ENCODE measurements at regions not wholly inside any gene's neighbourhood (a gene's known extent, or its start where the extent isn't known, plus 50 kb on each side); places are given as distances from the start of the nearest gene placed in this dataset.
"Not testable (repeated sequence)": the region's sequence is repeated elsewhere in the genome, so short reads cannot be mapped to it uniquely, and the experiment has no call there.

- TF ChIP-seq, protein P1, sequence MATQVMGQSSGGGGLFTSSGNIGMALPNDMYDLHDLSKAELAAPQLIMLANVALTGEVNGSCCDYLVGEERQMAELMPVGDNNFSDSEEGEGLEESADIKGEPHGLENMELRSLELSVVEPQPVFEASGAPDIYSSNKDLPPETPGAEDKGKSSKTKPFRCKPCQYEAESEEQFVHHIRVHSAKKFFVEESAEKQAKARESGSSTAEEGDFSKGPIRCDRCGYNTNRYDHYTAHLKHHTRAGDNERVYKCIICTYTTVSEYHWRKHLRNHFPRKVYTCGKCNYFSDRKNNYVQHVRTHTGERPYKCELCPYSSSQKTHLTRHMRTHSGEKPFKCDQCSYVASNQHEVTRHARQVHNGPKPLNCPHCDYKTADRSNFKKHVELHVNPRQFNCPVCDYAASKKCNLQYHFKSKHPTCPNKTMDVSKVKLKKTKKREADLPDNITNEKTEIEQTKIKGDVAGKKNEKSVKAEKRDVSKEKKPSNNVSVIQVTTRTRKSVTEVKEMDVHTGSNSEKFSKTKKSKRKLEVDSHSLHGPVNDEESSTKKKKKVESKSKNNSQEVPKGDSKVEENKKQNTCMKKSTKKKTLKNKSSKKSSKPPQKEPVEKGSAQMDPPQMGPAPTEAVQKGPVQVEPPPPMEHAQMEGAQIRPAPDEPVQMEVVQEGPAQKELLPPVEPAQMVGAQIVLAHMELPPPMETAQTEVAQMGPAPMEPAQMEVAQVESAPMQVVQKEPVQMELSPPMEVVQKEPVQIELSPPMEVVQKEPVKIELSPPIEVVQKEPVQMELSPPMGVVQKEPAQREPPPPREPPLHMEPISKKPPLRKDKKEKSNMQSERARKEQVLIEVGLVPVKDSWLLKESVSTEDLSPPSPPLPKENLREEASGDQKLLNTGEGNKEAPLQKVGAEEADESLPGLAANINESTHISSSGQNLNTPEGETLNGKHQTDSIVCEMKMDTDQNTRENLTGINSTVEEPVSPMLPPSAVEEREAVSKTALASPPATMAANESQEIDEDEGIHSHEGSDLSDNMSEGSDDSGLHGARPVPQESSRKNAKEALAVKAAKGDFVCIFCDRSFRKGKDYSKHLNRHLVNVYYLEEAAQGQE (IDR thresholded peaks at IDR 0.05; ENCODE audit: low read depth, low read length): no peak
- TF ChIP-seq NRF1 (IDR thresholded peaks at IDR 0.05; ENCODE audit: low read depth, low read length) (no peak), TCF12 (IDR thresholded peaks at IDR 0.05) (no peak), CHD2 (IDR thresholded peaks at IDR 0.05; ENCODE audit: low read length, partially characterized antibody) (no peak)
- TF ChIP-seq, protein P2, sequence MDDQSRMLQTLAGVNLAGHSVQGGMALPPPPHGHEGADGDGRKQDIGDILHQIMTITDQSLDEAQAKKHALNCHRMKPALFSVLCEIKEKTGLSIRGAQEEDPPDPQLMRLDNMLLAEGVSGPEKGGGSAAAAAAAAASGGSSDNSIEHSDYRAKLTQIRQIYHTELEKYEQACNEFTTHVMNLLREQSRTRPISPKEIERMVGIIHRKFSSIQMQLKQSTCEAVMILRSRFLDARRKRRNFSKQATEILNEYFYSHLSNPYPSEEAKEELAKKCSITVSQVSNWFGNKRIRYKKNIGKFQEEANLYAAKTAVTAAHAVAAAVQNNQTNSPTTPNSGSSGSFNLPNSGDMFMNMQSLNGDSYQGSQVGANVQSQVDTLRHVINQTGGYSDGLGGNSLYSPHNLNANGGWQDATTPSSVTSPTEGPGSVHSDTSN (IDR thresholded peaks at IDR 0.05): no peak
Measured at GRCh38 chr6:167238694-167239467, 52.2 kb upstream of the UNC93A start (continued).

DNA sequence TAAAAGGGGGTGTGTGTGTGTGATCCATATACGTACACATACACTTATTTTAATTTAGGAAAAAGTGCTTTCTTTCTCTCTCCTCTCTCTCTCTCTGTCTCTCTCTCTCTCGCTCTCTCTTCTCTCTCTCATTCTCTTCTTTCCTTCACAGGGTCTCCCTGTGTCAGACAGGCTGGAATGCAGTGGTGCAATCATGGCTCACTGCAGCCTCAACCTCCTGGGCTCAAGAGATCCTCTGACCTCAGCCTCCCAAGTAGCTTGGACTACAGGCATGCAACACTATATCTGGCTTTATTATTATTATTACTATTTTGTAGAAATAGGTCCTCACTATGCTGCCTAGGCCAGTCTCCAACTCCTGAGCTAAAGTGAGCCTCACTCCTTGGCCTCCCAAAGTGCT is 51.6 kb upstream of the UNC93A start:
- H3K9ac ChIP-seq; H3F3A ChIP-seq (replicated peaks; ENCODE audit: insufficient read depth); H3K27ac ChIP-seq (ENCODE audit: low read depth in 2 of 2, low read length in 1 of 2); H3K79me2 ChIP-seq (ENCODE audit: insufficient read depth); H3K27me3 ChIP-seq (ENCODE audit: insufficient read depth); POLR2A ChIA-PET; H3K9me3 ChIP-seq; H4K20me1 ChIP-seq (ENCODE audit: insufficient read depth); H3K4me2 ChIP-seq; H2AFZ ChIP-seq (ENCODE audit: low read depth); H3K4me3 ChIP-seq (ENCODE audit: low read depth in 2 of 2, low read length in 1 of 2); H3K9me2 ChIP-seq; DNase-seq; H3K36me3 ChIP-seq (replicated peaks in 1 of 2; ENCODE audit: control insufficient read depth in 1 of 2, insufficient read depth in 2 of 2, low read length in 1 of 2): not testable (repeated sequence)
- CTCF ChIA-PET: interaction anchor here (1.4 kb wide), 1 partner anchor 10 kb away, joined by 4 read pairs; no protein-coding TSS in a partner anchor
- WGBS (ENCODE audit: low lambda C conversion rate): 66% methylated on average over 2 of the region's 2 CpGs
- peaks cover 0 to 34% of the 10 kb centered on the region in 2 experiments; a peak in 1 of 4 replicates for H3K4me1 ChIP-seq (ENCODE audit: control insufficient read depth in 1 of 2, insufficient read depth in 2 of 2, low read depth in 1 of 2, low read length in 1 of 2)

DNA sequence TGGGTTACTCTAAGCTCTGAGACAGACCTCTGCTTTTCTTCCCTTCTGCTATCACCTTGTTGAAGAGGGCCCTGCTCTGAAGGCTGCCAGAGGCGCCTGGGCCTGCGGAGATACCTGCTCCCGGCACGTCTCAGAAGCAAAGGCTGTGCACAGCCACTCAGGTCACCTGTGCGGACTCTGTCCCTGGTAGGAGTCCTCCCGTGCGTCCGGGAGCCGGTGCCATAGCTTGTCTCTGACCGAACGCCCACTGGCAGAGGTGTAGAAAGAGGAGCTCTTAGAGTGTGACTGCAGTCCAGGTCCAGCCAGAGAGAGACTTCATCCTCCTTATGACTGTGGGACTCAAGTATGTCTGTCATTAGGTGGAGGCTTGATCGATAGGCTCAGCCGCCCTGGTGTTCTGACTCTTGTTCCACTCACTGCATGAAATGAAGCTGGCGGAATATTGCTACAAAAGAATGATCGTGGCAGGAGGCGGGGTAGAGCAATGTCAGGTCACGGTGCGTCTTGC is 51.0 kb upstream of the UNC93A start:
- H3K79me2 ChIP-seq (ENCODE audit: insufficient read depth): no peaks in the 10 kb centered on the region
- TF ChIP-seq, protein P3, sequence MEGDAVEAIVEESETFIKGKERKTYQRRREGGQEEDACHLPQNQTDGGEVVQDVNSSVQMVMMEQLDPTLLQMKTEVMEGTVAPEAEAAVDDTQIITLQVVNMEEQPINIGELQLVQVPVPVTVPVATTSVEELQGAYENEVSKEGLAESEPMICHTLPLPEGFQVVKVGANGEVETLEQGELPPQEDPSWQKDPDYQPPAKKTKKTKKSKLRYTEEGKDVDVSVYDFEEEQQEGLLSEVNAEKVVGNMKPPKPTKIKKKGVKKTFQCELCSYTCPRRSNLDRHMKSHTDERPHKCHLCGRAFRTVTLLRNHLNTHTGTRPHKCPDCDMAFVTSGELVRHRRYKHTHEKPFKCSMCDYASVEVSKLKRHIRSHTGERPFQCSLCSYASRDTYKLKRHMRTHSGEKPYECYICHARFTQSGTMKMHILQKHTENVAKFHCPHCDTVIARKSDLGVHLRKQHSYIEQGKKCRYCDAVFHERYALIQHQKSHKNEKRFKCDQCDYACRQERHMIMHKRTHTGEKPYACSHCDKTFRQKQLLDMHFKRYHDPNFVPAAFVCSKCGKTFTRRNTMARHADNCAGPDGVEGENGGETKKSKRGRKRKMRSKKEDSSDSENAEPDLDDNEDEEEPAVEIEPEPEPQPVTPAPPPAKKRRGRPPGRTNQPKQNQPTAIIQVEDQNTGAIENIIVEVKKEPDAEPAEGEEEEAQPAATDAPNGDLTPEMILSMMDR (IDR thresholded peaks at IDR 0.05): no peak
- no peak for TF ChIP-seq FOXM1 (IDR thresholded peaks at IDR 0.05; ENCODE audit: low read depth)
- TF ChIP-seq TCF12 (IDR thresholded peaks at IDR 0.05): no peak
- TF ChIP-seq RFX5 (IDR thresholded peaks at IDR 0.05; ENCODE audit: low read length): no peak
- TF ChIP-seq MEF2A (IDR thresholded peaks at IDR 0.05; ENCODE audit: borderline replicate concordance, low read depth): no peak
- TF ChIP-seq EZH2phosphoT487 (IDR thresholded peaks at IDR 0.05; ENCODE audit: borderline replicate concordance, low read depth): no peak
- no peak for TF ChIP-seq EP300 (IDR thresholded peaks at IDR 0.05; ENCODE audit: borderline replicate concordance in 1 of 2, low read depth in 1 of 2, low read length in 1 of 2)
- no peak for TF ChIP-seq FOXJ3 (CRISPR knock-in tag; IDR thresholded peaks at IDR 0.05)
- no peak for TF ChIP-seq RXRA (IDR thresholded peaks at IDR 0.05; ENCODE audit: borderline replicate concordance, low read depth)
- no peak for TF ChIP-seq MXI1 (IDR thresholded peaks at IDR 0.05; ENCODE audit: low read depth, low read length)
- TF ChIP-seq USF1 (IDR thresholded peaks at IDR 0.05; ENCODE audit: borderline replicate concordance, low read depth): no peak
- no peaks in the 10 kb centered on the region for H3K36me3 ChIP-seq (replicated peaks in 1 of 2; ENCODE audit: control insufficient read depth in 1 of 2, insufficient read depth in 2 of 2, low read length in 1 of 2)
- H3K4me2 ChIP-seq: no peak overlapping the region
- WGBS (ENCODE audit: low lambda C conversion rate): 68% methylated on average over 6 of the region's 18 CpGs
- H2AFZ ChIP-seq (ENCODE audit: low read depth): no peak overlapping the region
- H3K4me3 ChIP-seq (ENCODE audit: low read depth in 2 of 2, low read length in 1 of 2): no peak overlapping the region
- H3K27me3 ChIP-seq (ENCODE audit: insufficient read depth): no peaks in the 10 kb centered on the region
- H3F3A ChIP-seq (replicated peaks; ENCODE audit: insufficient read depth): no peaks in the 10 kb centered on the region
- no peaks in the 10 kb centered on the region for H4K20me1 ChIP-seq (ENCODE audit: insufficient read depth)
- DNase-seq: no peak
- no peak overlapping the region for H3K9ac ChIP-seq
- H3K9me2 ChIP-seq: no peaks in the 10 kb centered on the region
- no peak overlapping the region for H3K27ac ChIP-seq (ENCODE audit: low read depth in 2 of 2, low read length in 1 of 2)
- no peaks in the 10 kb centered on the region for H3K9me3 ChIP-seq
- peaks cover 0 to 34% of the 10 kb centered on the region in 2 experiments; a peak in 1 of 4 replicates for H3K4me1 ChIP-seq (ENCODE audit: control insufficient read depth in 1 of 2, insufficient read depth in 2 of 2, low read depth in 1 of 2, low read length in 1 of 2)
- ChIA-PET CTCF (interaction anchor here (1.4 kb wide), 1 partner anchor 10 kb away, joined by 4 read pairs; no protein-coding TSS in a partner anchor), POLR2A (no interaction called here)

All from SK-N-SH (cell line).